ENCODE measurements at regions not wholly inside any gene's neighbourhood (a gene's known extent, or its start where the extent isn't known, plus 50 kb on each side); places are given as distances from the start of the nearest gene placed in this dataset.

DNA sequence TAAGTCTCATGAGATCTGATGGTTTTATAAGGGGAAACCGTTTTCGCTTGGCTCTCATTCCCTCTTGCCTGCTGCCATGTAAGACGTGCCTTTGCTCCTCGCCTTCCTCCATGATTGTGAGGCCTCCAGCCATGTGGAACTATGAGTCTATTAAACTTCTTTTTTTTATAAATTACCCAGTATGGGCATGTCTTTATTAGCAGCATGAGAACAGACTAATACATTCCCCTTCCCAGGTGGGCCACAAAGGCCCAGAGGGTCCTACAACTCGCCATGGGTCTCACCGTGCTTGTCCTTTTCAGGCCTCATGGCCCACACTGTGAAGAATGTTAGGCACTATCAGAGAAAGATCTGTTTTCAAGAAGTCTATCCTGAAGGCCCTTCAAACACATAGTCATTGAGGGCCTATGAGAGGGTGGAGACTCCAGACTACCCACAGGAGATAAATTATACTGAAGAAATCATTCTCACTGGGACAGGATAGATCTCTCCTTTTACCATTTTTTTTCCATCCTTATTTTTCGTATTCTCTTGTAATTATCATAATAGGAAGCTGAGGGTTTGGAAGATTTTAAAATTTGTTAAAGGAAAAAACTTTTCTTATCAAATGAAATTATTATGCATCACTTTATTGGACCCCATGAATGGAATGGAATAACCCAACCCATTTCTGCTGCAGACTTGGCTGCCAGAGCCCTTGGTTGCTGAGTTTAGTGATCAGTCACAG is 57.2 kb upstream of the EPCAM start:
- TF ChIP-seq, protein P1, sequence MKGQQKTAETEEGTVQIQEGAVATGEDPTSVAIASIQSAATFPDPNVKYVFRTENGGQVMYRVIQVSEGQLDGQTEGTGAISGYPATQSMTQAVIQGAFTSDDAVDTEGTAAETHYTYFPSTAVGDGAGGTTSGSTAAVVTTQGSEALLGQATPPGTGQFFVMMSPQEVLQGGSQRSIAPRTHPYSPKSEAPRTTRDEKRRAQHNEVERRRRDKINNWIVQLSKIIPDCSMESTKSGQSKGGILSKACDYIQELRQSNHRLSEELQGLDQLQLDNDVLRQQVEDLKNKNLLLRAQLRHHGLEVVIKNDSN (IDR thresholded peaks at IDR 0.05): no peak
- TF ChIP-seq RAD21 (IDR thresholded peaks at IDR 0.05; ENCODE audit: low read depth) (no peak), TEAD4 (IDR thresholded peaks at IDR 0.05) (no peak), YY1 (IDR thresholded peaks at IDR 0.05; ENCODE audit: low read depth) (no peak), TAF1 (IDR thresholded peaks at IDR 0.05; ENCODE audit: low read depth) (no peak), EP300 (IDR thresholded peaks at IDR 0.05; ENCODE audit: borderline replicate concordance) (no peak), CEBPB (IDR thresholded peaks at IDR 0.05) (no peak), CREB1 (IDR thresholded peaks at IDR 0.05; ENCODE audit: low read depth) (no peak), ZBTB7A (IDR thresholded peaks at IDR 0.05; ENCODE audit: low read depth) (no peak), FOXM1 (IDR thresholded peaks at IDR 0.05; ENCODE audit: borderline replicate concordance, low read depth) (no peak), EGR1 (IDR thresholded peaks at IDR 0.05) (no peak)
- TF ChIP-seq, protein P2, sequence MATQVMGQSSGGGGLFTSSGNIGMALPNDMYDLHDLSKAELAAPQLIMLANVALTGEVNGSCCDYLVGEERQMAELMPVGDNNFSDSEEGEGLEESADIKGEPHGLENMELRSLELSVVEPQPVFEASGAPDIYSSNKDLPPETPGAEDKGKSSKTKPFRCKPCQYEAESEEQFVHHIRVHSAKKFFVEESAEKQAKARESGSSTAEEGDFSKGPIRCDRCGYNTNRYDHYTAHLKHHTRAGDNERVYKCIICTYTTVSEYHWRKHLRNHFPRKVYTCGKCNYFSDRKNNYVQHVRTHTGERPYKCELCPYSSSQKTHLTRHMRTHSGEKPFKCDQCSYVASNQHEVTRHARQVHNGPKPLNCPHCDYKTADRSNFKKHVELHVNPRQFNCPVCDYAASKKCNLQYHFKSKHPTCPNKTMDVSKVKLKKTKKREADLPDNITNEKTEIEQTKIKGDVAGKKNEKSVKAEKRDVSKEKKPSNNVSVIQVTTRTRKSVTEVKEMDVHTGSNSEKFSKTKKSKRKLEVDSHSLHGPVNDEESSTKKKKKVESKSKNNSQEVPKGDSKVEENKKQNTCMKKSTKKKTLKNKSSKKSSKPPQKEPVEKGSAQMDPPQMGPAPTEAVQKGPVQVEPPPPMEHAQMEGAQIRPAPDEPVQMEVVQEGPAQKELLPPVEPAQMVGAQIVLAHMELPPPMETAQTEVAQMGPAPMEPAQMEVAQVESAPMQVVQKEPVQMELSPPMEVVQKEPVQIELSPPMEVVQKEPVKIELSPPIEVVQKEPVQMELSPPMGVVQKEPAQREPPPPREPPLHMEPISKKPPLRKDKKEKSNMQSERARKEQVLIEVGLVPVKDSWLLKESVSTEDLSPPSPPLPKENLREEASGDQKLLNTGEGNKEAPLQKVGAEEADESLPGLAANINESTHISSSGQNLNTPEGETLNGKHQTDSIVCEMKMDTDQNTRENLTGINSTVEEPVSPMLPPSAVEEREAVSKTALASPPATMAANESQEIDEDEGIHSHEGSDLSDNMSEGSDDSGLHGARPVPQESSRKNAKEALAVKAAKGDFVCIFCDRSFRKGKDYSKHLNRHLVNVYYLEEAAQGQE (IDR thresholded peaks at IDR 0.05; ENCODE audit: low read depth): no peak
- TF ChIP-seq, protein P3, sequence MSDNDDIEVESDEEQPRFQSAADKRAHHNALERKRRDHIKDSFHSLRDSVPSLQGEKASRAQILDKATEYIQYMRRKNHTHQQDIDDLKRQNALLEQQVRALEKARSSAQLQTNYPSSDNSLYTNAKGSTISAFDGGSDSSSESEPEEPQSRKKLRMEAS (IDR thresholded peaks at IDR 0.05): no peak

Data from Ishikawa (cell line).